ENCODE measurements at regions not wholly inside any gene's neighbourhood (a gene's known extent, or its start where the extent isn't known, plus 50 kb on each side); places are given as distances from the start of the nearest gene placed in this dataset.

DNA sequence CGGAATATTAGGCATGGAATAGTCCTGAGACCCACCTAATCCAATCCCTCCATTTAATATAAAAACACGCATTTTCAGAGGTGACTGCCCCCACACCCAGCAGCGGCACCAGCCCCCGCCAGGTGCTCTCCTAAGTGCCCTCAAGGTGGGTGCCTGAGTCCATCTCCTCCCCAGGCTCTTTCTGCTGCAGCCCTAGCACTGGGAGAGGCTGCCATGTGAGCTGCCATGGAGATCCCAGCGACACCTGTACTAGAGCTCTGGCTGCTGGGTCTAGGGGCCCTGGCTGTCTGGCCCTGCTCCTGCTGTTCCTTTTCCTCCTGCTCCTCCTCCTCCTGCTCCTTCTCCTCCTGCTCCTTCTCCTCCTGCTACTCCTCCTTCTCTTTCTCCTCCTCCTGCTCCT lies 191.1 kb upstream of the BMPER start:
- H3K27ac ChIP-seq (ENCODE audit: low read depth, low read length) = no peak overlapping the region
- no peak overlapping the region for H3K9ac ChIP-seq (ENCODE audit: low read length)
- POLR2A ChIA-PET = no interaction called here
- TF ChIP-seq POLR2AphosphoS5 (IDR thresholded peaks at IDR 0.05; ENCODE audit: low read depth, low read length) = no peak
- TF ChIP-seq EZH2 (IDR thresholded peaks at IDR 0.05) = no peak
- TF ChIP-seq JUND (IDR thresholded peaks at IDR 0.05) = no peak
- no peak for TF ChIP-seq POLR2A (IDR thresholded peaks at IDR 0.05; ENCODE audit: borderline replicate concordance, extremely low read depth, insufficient read depth, insufficient read length)
- H3K27me3 ChIP-seq (ENCODE audit: insufficient read depth, low read length) = peaks cover 6% of the 10 kb centered on the region; the same call in 1 of the 2 replicates
- H3K9me2 ChIP-seq (ENCODE audit: insufficient read depth) = no peaks in the 10 kb centered on the region
- H2AFZ ChIP-seq (ENCODE audit: low read depth, low read length, poor library complexity, severe bottlenecking) = no peak overlapping the region
- no peaks in the 10 kb centered on the region for H3K79me2 ChIP-seq (ENCODE audit: insufficient read depth, low read length)
- no peak for ATAC-seq
- intact Hi-C loops (cut with micrococcal nuclease) = no loop called here
- CTCF ChIA-PET = interaction anchor here (1.2 kb wide), 1 partner anchor 255 kb away, joined by 3 read pairs; no protein-coding TSS in a partner anchor
- H3K4me1 ChIP-seq (ENCODE audit: control insufficient read depth in 1 of 2, insufficient read depth in 2 of 2, low read length in 2 of 2) = no peaks in the 10 kb centered on the region
- BruUV-seq (replicated peaks) = no TSS peak
- no peak overlapping the region for H3K4me2 ChIP-seq (ENCODE audit: low read length)
- H3K4me3 ChIP-seq (replicated peaks in 1 of 2; ENCODE audit: low read depth in 1 of 2, low read length in 2 of 2) = no peak overlapping the region
- RAD21 ChIA-PET (ENCODE audit: low non-redundant PET in 1 of 2, low total read pairs in 2 of 2, uncharacterized antibody in 2 of 2, unreplicated experiment in 2 of 2) = no interaction called here
- H3K9me3 ChIP-seq (ENCODE audit: control insufficient read depth in 1 of 2, insufficient read depth in 1 of 2, low read depth in 1 of 2, low read length in 2 of 2) = no peaks in the 10 kb centered on the region
- no peaks in the 10 kb centered on the region for H4K20me1 ChIP-seq (ENCODE audit: insufficient read depth)
- no peak for DNase-seq (ENCODE audit: low read depth, low spot score)
- H3K36me3 ChIP-seq (ENCODE audit: control insufficient read depth in 1 of 2, insufficient read depth in 2 of 2, low read length in 2 of 2) = no peaks in the 10 kb centered on the region

DNA sequence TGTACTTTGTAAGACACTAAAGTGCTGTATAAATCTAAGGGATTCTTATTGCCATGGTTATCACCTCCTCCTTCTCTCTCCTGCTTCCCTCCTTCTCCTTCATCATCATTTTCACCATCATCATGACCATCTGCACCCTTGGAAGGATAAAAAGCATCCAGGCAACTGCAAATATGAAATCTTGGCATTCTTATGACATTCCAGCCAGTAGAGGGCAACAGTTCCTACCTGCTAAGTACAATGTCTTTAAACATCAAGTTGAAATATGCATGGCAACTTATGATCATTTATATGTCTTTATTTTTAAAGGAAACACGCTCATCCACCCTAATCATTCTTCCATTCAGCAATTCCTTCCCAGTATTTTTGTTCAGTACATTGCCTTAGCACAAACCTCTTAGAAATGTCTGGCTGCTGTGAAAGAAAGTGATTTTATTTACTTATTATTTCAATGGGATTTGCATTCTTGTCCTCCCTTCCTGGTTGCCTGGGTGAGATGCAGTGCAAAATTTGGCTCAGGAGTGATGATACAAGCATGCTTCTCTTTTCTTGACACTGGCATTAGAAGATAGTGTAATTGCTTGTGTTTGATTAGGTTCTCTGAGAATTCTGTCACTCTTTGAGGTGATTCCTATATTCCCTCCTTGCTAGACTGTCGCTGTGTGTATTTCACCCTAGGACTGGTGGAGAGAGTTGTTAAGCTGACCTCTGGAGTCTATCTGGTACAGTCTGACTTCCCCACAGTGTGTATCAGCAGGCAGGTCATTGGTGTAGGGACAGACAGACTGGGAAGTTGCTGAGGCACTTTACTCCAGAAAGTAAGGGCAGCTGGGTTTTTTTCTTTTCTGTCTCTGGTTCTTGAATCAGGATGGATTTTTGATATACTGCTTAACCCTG lies 188.5 kb upstream of the BMPER start:
- Histone ChIP-seq H3K9ac (ENCODE audit: low read length) (no peak overlapping the region), H3K4me2 (ENCODE audit: low read length) (no peak overlapping the region), H3K4me1 (ENCODE audit: control insufficient read depth in 1 of 2, insufficient read depth in 2 of 2, low read length in 2 of 2) (no peaks in the 10 kb centered on the region; a peak in 1 of 4 replicates), H3K27me3 (ENCODE audit: insufficient read depth, low read length) (peaks cover 6% of the 10 kb centered on the region; the same call in 1 of the 2 replicates), H3K36me3 (ENCODE audit: control insufficient read depth in 1 of 2, insufficient read depth in 2 of 2, low read length in 2 of 2) (no peaks in the 10 kb centered on the region), H4K20me1 (ENCODE audit: insufficient read depth) (no peaks in the 10 kb centered on the region), H3K4me3 (replicated peaks in 1 of 2; ENCODE audit: low read depth in 1 of 2, low read length in 2 of 2) (no peak overlapping the region), H3K79me2 (ENCODE audit: insufficient read depth, low read length) (no peaks in the 10 kb centered on the region), H3K9me2 (ENCODE audit: insufficient read depth) (no peaks in the 10 kb centered on the region), H2AFZ (ENCODE audit: low read depth, low read length, poor library complexity, severe bottlenecking) (no peak overlapping the region), H3K9me3 (ENCODE audit: control insufficient read depth in 1 of 2, insufficient read depth in 1 of 2, low read depth in 1 of 2, low read length in 2 of 2) (no peaks in the 10 kb centered on the region), H3K27ac (ENCODE audit: low read depth, low read length) (no peak overlapping the region)
- ChIA-PET CTCF (interaction anchor here (1.0 kb wide), 1 partner anchor 258 kb away, joined by 3 read pairs; no protein-coding TSS in a partner anchor), RAD21 (ENCODE audit: low non-redundant PET in 1 of 2, low total read pairs in 2 of 2, uncharacterized antibody in 2 of 2, unreplicated experiment in 2 of 2) (no interaction called here), POLR2A (no interaction called here)
- ATAC-seq = peak; percentile 74
- intact Hi-C loops (cut with micrococcal nuclease) = no loop called here
- peak; percentile 54 for DNase-seq (ENCODE audit: low read depth, low spot score)
- no TSS peak for BruUV-seq (replicated peaks)
- TF ChIP-seq, protein P1, sequence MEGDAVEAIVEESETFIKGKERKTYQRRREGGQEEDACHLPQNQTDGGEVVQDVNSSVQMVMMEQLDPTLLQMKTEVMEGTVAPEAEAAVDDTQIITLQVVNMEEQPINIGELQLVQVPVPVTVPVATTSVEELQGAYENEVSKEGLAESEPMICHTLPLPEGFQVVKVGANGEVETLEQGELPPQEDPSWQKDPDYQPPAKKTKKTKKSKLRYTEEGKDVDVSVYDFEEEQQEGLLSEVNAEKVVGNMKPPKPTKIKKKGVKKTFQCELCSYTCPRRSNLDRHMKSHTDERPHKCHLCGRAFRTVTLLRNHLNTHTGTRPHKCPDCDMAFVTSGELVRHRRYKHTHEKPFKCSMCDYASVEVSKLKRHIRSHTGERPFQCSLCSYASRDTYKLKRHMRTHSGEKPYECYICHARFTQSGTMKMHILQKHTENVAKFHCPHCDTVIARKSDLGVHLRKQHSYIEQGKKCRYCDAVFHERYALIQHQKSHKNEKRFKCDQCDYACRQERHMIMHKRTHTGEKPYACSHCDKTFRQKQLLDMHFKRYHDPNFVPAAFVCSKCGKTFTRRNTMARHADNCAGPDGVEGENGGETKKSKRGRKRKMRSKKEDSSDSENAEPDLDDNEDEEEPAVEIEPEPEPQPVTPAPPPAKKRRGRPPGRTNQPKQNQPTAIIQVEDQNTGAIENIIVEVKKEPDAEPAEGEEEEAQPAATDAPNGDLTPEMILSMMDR (IDR thresholded peaks at IDR 0.05 in 2 of 3, conservative IDR thresholded peaks at IDR 0.05 in 1 of 3; ENCODE audit: borderline replicate concordance in 1 of 3, insufficient read depth in 1 of 3, low read depth in 2 of 3, low read length in 2 of 3) = peak; percentile 41 to 87 (median 69); a peak in 5 of 6 replicates
- TF ChIP-seq ZFX (IDR thresholded peaks at IDR 0.05) (no peak), CBX3 (IDR thresholded peaks at IDR 0.05; ENCODE audit: low read depth) (no peak), ELF1 (IDR thresholded peaks at IDR 0.05; ENCODE audit: borderline replicate concordance, low read depth) (no peak), SIN3A (IDR thresholded peaks at IDR 0.05; ENCODE audit: low read depth) (no peak), TCF7L2 (IDR thresholded peaks at IDR 0.05; ENCODE audit: borderline replicate concordance, extremely low read depth, insufficient read depth, insufficient read length) (no peak), RAD21 (IDR thresholded peaks at IDR 0.05; ENCODE audit: low read depth) (peak; percentile 48), FOSL1 (IDR thresholded peaks at IDR 0.05; ENCODE audit: low read depth) (no peak)
- TF ChIP-seq, protein P2, sequence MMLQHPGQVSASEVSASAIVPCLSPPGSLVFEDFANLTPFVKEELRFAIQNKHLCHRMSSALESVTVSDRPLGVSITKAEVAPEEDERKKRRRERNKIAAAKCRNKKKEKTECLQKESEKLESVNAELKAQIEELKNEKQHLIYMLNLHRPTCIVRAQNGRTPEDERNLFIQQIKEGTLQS (IDR thresholded peaks at IDR 0.05) = no peak
- TF ChIP-seq, protein P3, sequence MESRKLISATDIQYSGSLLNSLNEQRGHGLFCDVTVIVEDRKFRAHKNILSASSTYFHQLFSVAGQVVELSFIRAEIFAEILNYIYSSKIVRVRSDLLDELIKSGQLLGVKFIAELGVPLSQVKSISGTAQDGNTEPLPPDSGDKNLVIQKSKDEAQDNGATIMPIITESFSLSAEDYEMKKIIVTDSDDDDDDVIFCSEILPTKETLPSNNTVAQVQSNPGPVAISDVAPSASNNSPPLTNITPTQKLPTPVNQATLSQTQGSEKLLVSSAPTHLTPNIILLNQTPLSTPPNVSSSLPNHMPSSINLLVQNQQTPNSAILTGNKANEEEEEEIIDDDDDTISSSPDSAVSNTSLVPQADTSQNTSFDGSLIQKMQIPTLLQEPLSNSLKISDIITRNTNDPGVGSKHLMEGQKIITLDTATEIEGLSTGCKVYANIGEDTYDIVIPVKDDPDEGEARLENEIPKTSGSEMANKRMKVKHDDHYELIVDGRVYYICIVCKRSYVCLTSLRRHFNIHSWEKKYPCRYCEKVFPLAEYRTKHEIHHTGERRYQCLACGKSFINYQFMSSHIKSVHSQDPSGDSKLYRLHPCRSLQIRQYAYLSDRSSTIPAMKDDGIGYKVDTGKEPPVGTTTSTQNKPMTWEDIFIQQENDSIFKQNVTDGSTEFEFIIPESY (IDR thresholded peaks at IDR 0.05; ENCODE audit: extremely low read depth, insufficient replicate concordance, low read length) = no peak

Data from HCT116 (cell line).